Psoas muscle (tissue), 7 donors: ENCODE measurements at regions not wholly inside any gene's neighbourhood (a gene's known extent, or its start where the extent isn't known, plus 50 kb on each side); places are given as distances from the start of the nearest gene placed in this dataset.

Experiments used
- ATAC-seq, 4 donors: fragments of 200-7000 bp; cut with Tn5 transposase; one replicate each; pipeline ENCODE4 v1.9.1; 2020; ENCODE audit warnings: moderate library complexity in 3 of 4, mild to moderate bottlenecking in 2 of 4
- DNase-seq, 2 donors: peaks; one replicate each; pipeline ENCODE4 v3.0.0-alpha.2; 2020
- H3K27ac ChIP-seq: fragments of 200-600 bp; one replicate; pipeline ENCODE4 v1.8.0; 2022
- H3K27me3 ChIP-seq, 3 donors: fragments of 200-600 bp in 1 of 3; one replicate each; pipeline versions ENCODE4 v1.6.1 to v1.8.0; 2013 to 2022; ENCODE audit warnings: low read length in 2 of 3, mild to moderate bottlenecking in 2 of 3, moderate library complexity in 1 of 3; ENCODE audit not compliant: insufficient read depth in 3 of 3
- H3K36me3 ChIP-seq, 2 donors: fragments of 200-600 bp in 1 of 2; one replicate each; pipeline versions ENCODE4 v1.6.1 to v1.8.0; 2013 to 2022; ENCODE audit warnings: low read depth in 1 of 2, mild to moderate bottlenecking in 1 of 2, moderate library complexity in 1 of 2; ENCODE audit not compliant: insufficient read depth in 1 of 2
- H3K4me1 ChIP-seq: fragments of 200-600 bp; one replicate; pipeline ENCODE4 v1.8.0; 2022
- H3K4me3 ChIP-seq: fragments of 200-600 bp; one replicate; pipeline ENCODE4 v1.8.0; 2022; ENCODE audit warnings: mild to moderate bottlenecking
- H3K9me3 ChIP-seq: fragments of 200-600 bp; one replicate; pipeline ENCODE4 v1.8.0; 2022
- WGBS, 3 donors: extraction: QIAGEN DNeasy Blood & Tissue Kit; methylation state at CpG; one replicate each; pipeline versions ENCODE4 v1.1.6 to v1.1.7; 2013; 5-methylcytosine and 5-hydroxymethylcytosine counted together
- intact Hi-C, 2 donors: fragments of 100-400 bp; cut with DNase I; formaldehyde crosslinking; loops; one replicate each; pipeline versions ENCODE4 v1.11.0 to v1.14.2; 2022
- TF ChIP-seq, protein P1 (sequence below): fragments of 200-600 bp; IDR thresholded peaks from one replicate; pipeline ENCODE4 v1.8.0; 2022; ENCODE audit warnings: antibody characterized with exemption
- donor health status: healthy with polysubstance abuse.
- donor health status: DM: no; HTN: no; CAD: no; lungs with moderate emphysema.
- donor health status: Bipolar disorder and iron deficiency.
- donor health status: healthy.
- donor health status: DM: yes; HTN: yes; CAD: no.
- donor health status: DM: no; HTN: no; CAD: no.
- donor health status: DM: yes; HTN: yes; CAD: no.

DNA sequence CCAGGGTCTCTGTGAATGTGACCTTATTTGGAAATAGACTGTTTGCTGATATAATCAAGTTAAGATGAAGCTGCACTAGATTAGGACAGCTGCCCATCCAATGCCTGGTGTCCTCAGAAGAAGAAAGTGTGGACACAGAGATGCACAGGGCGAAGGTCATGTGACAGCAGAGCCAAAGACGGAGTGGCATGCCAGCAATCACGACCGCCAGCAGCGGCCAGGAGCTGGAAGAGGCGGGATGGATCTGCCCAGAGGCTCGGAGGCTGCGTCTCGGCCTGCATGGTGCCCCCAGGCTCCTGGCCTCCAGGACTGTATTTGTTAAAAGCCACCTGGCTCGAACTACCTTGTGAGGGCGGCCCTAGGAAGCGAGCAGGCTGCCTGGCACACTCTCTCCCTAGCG lies 76.5 kb downstream of the RFLNA start:
- Histone ChIP-seq H3K9me3 (no peaks in the 10 kb centered on the region), H3K36me3 (peaks cover 0 to 62% of the 10 kb centered on the region in 2 donors), H3K27me3 (no peaks in the 10 kb centered on the region), H3K27ac (peak overlapping the region; percentile 95), H3K4me1 (peaks cover 56% of the 10 kb centered on the region), H3K4me3 (no peak overlapping the region)
- no peak for ATAC-seq
- intact Hi-C loops: loop anchor here in 1 of 2 donors (5.0 kb wide), 1 partner anchor 396 kb away; no protein-coding TSS in a partner anchor
- TF ChIP-seq, protein P1, sequence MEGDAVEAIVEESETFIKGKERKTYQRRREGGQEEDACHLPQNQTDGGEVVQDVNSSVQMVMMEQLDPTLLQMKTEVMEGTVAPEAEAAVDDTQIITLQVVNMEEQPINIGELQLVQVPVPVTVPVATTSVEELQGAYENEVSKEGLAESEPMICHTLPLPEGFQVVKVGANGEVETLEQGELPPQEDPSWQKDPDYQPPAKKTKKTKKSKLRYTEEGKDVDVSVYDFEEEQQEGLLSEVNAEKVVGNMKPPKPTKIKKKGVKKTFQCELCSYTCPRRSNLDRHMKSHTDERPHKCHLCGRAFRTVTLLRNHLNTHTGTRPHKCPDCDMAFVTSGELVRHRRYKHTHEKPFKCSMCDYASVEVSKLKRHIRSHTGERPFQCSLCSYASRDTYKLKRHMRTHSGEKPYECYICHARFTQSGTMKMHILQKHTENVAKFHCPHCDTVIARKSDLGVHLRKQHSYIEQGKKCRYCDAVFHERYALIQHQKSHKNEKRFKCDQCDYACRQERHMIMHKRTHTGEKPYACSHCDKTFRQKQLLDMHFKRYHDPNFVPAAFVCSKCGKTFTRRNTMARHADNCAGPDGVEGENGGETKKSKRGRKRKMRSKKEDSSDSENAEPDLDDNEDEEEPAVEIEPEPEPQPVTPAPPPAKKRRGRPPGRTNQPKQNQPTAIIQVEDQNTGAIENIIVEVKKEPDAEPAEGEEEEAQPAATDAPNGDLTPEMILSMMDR: no peak
- 28 to 72% (median 39%) methylated on average over 13 of the region's 13 CpGs for WGBS, 3 donors
- peak in 1 of 2 donors; percentile 29 for DNase-seq

DNA sequence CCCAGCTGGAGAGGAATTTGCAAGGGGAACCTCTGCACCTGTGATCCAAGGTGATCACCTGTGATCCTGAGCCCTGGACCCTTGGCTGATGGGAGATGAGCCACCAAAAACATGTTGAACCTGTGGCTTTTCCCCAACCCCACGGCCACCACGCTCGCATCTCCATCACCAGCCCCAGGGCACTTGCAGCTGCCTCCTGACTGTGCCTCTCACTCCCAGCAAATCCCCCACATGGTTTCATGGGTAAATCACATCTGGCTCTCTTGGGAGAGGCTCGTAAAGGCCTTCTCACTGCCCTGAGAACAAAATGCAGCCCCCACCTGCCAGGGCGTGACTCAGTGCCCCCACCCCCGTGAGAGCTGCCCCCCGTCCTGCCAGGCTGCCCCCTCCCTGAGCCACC lies 76.0 kb downstream of the RFLNA start:
- peaks cover 59% of the 10 kb centered on the region for H3K4me1 ChIP-seq
- no peak for DNase-seq
- peak overlapping the region; percentile 95 for H3K27ac ChIP-seq
- no peak overlapping the region for H3K4me3 ChIP-seq
- WGBS, 3 donors: 68 to 82% (median 75%) methylated on average over 7 of the region's 7 CpGs
- H3K9me3 ChIP-seq: no peaks in the 10 kb centered on the region
- H3K36me3 ChIP-seq: peaks cover 0 to 59% of the 10 kb centered on the region in 2 donors
- H3K27me3 ChIP-seq: no peaks in the 10 kb centered on the region
- intact Hi-C loops: loop anchor here in 1 of 2 donors (5.0 kb wide), 1 partner anchor 396 kb away; no protein-coding TSS in a partner anchor
- no peak for ATAC-seq
- TF ChIP-seq, protein P1: no peak

GRCh38 chr12:124370384-124370783 lies 75.5 kb downstream of the RFLNA start:
- peaks cover 0 to 55% of the 10 kb centered on the region in 2 donors for H3K36me3 ChIP-seq
- no peaks in the 10 kb centered on the region for H3K9me3 ChIP-seq
- no peak for ATAC-seq
- intact Hi-C loops: loop anchor here in 1 of 2 donors (5.0 kb wide), 1 partner anchor 397 kb away; no protein-coding TSS in a partner anchor
- 47 to 71% (median 60%) methylated on average over 7 of the region's 7 CpGs for WGBS, 3 donors
- H3K4me3 ChIP-seq: no peak overlapping the region
- no peak for DNase-seq
- TF ChIP-seq, protein P1: no peak
- peak overlapping the region; percentile 95 for H3K27ac ChIP-seq
- no peaks in the 10 kb centered on the region for H3K27me3 ChIP-seq
- peaks cover 64% of the 10 kb centered on the region for H3K4me1 ChIP-seq

- ATAC-seq (peak in 3 of 4 donors; percentile 10 to 25 (median 15)), DNase-seq (no peak)
- intact Hi-C loops: loop anchor here (2.0 to 10.0 kb wide), 4 partner anchors 17 to 397 kb away; partner anchors contain the start of gene NCOR2 (in 1 of the 2)
- WGBS, 3 donors: 12 to 20% (median 16%) methylated on average over 17 to 20 of the region's 20 CpGs
- H3K4me1 ChIP-seq: peaks cover 67% of the 10 kb centered on the region
- peak overlapping the region; percentile 95 for H3K27ac ChIP-seq
- TF ChIP-seq, protein P1: no peak
- H3K9me3 ChIP-seq: no peaks in the 10 kb centered on the region
- peak overlapping the region; percentile 9 for H3K4me3 ChIP-seq
- H3K27me3 ChIP-seq: no peaks in the 10 kb centered on the region
- peaks cover 0 to 54% of the 10 kb centered on the region in 2 donors for H3K36me3 ChIP-seq
Measured at GRCh38 chr12:124369827-124370378, 75.0 kb downstream of the RFLNA start.
